Urinary bladder (tissue), 3 donors: ENCODE measurements at regions not wholly inside any gene's neighbourhood (a gene's known extent, or its start where the extent isn't known, plus 50 kb on each side); places are given as distances from the start of the nearest gene placed in this dataset.

Experiments
- DNase-seq: peaks from one replicate; pipeline ENCODE4 v3.0.0-alpha.2; 2015; ENCODE audit errors: extremely low spot score
- H3K27ac ChIP-seq: one replicate; pipeline ENCODE4 v1.5.1; 2013; ENCODE audit warnings: low read depth, mild to moderate bottlenecking, moderate library complexity
- H3K36me3 ChIP-seq: one replicate; pipeline ENCODE4 v1.6.1; 2013; ENCODE audit warnings: mild to moderate bottlenecking, moderate library complexity; ENCODE audit not compliant: insufficient read depth
- H3K4me1 ChIP-seq: one replicate; pipeline ENCODE4 v1.6.1; 2013; ENCODE audit warnings: mild to moderate bottlenecking, moderate library complexity; ENCODE audit not compliant: insufficient read depth
- H3K4me3 ChIP-seq: one replicate; pipeline ENCODE4 v1.5.1; 2013; ENCODE audit warnings: low read depth, low read length
- WGBS: extraction: QIAGEN DNeasy Blood & Tissue Kit; methylation state at CpG from one replicate; pipeline ENCODE4 v1.1.7; 2013; 5-methylcytosine and 5-hydroxymethylcytosine counted together
- donor health status: healthy with polysubstance abuse.
- donor health status: healthy.

DNA sequence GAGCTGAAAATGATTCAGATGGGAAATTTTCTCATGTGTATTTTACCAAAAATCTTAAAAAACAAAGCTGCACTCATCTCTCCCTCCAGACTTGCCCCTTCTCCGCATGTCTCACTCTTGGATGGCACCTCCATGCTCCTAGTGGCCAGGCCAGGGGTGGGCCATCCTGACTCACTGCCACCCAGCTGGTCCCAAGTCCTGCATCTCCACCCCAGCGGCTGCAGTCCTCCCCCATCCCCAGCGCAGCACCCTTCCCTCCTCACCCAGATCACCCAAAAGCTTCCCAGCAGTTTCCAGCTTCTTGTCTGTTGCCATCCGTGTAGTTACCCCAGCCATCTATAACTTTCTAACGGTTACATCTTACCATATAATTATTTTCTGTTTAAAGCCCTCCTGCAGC lies 53.0 kb upstream of the INSIG1 start:
- WGBS: 94% methylated on average over 5 of the region's 5 CpGs

DNA sequence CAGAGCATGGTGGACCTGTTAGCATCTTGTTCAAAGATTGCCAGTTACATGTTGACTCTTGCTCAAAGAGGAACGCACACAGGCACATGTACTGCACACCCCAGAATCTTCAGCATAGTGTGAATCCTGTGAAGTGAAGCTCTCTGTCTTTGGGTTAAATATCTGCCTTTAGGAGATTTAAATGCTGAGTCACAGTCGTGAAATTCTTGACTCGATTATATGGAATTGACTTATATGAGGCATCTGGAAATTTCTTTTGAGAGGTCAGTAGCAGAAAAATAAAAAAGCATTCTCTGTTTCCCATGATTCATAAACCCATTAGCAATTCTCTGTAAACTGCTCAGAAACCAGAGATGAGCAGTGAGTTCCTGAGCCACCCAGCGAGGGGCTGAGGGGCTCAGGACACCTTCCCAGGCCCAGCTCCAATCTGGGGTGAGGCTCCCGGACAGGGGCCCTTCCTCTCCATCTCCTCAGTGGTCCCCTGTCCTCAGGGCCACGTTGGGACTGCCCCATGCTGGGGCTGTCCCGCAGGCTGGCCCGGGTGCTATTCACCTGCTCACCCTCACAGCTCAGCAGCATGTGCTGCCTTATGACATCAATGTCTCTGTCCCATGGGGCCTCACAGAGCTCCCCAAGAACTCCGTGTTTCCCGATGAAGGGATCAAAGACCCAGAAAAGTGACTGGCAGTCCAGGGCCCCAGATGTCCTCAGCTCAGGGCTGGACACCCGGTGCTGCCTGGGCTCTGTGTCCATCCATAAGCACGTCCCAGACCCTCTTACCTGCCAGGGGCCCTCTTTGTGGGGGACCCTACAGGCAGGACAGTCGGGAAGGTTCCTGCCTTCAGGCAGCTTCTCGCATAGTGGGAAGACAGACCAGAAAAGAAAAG lies 50.0 kb upstream of the INSIG1 start:
- H3K4me1 ChIP-seq: no peaks in the 10 kb centered on the region
- DNase-seq: no peak
- WGBS: 79% methylated on average over 14 of the region's 14 CpGs
- no peaks in the 10 kb centered on the region for H3K36me3 ChIP-seq
- H3K4me3 ChIP-seq: no peak overlapping the region
- H3K27ac ChIP-seq: no peak overlapping the region

More for the DNA sequence above, 53.0 kb upstream of the INSIG1 start:
- Histone ChIP-seq H3K4me1 (no peaks in the 10 kb centered on the region), H3K27ac (no peak overlapping the region), H3K4me3 (no peak overlapping the region), H3K36me3 (no peaks in the 10 kb centered on the region)
- DNase-seq: no peak
